Fibroblast of pulmonary artery (primary cell): ENCODE measurements at regions not wholly inside any gene's neighbourhood (a gene's known extent, or its start where the extent isn't known, plus 50 kb on each side); places are given as distances from the start of the nearest gene placed in this dataset.

Experiments used
- DNase-seq: peaks from one replicate; pipeline ENCODE4 v3.0.0-alpha.2; 2010; ENCODE audit warnings: low read depth
- H3K4me3 ChIP-seq: replicated peaks from 2 replicates; pipeline ENCODE4 v1.5.1; 2011; ENCODE audit warnings: low read depth, mild to moderate bottlenecking, control low read depth, low read length, moderate library complexity
- TF ChIP-seq, protein P1 (sequence below): IDR thresholded peaks from 2 replicates; pipeline ENCODE4 v1.5.1; 2011; ENCODE audit warnings: mild to moderate bottlenecking, control low read depth, low read length, inconsistent platforms; ENCODE audit errors: missing control alignments

DNA sequence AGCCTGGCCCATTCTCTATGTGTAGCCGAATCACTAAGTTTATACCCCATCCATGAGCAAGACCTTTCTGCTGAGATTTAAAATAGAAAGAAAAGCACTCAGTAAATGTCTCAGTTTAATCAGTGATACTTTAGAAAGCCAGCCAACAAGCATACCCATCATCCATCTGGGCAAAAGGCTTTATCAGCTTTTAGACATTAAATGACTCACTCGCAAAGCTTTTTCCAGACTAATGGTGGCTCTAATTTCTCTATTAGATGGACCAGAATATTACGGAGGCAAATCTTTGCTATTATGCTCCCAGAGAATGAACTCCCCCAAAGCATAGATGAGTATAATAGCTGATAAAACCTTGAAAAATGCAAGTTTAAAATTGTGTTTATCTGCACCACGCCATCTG, 727.8 kb downstream of the GBE1 start:
- TF ChIP-seq, protein P1, sequence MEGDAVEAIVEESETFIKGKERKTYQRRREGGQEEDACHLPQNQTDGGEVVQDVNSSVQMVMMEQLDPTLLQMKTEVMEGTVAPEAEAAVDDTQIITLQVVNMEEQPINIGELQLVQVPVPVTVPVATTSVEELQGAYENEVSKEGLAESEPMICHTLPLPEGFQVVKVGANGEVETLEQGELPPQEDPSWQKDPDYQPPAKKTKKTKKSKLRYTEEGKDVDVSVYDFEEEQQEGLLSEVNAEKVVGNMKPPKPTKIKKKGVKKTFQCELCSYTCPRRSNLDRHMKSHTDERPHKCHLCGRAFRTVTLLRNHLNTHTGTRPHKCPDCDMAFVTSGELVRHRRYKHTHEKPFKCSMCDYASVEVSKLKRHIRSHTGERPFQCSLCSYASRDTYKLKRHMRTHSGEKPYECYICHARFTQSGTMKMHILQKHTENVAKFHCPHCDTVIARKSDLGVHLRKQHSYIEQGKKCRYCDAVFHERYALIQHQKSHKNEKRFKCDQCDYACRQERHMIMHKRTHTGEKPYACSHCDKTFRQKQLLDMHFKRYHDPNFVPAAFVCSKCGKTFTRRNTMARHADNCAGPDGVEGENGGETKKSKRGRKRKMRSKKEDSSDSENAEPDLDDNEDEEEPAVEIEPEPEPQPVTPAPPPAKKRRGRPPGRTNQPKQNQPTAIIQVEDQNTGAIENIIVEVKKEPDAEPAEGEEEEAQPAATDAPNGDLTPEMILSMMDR, result no peak
- no peak for DNase-seq
- no peak overlapping the region for H3K4me3 ChIP-seq

DNA sequence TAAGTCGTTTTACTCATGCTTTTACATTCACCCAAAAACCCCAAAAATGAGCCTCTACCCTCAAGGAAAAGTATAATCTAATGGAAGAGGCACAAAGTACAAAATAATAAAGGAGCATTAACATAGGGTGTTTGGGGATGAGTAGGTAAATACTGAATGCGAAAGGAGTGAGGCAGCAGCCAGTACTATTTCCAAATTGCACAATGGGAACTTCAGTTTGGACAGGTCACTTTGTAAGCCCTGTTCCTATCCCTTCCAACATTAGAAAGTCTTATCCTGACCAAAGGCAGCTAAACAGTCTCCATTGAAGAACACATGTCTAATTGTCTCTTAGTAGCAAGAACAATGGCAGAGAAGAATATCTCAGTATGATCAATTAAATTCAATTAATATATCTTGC, 728.3 kb downstream of the GBE1 start:
- H3K4me3 ChIP-seq, result no peak overlapping the region
- no peak for DNase-seq
- TF ChIP-seq, protein P1, result no peak

DNA sequence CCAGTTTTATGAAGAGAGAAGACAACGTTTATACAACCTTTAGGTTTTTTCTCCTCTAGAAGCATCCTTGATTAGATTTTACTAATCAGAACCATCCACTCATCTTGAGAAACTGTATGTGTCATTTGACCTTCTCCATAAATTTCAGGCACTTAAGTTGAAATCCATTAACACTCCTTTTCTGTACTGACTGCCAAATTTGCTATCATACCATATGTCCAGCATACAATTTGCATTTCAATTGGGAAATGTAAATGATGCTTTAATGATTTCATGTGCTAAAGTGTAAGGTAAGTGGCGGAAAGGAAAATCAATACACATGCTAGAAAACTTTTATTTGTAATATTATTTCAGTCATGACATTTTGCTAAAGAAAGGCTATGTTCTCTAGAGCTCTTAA, 731.6 kb downstream of the GBE1 start:
- no peak overlapping the region for H3K4me3 ChIP-seq
- no peak for DNase-seq
- TF ChIP-seq, protein P1, result no peak

- DNase-seq, result no peak
Observed at GRCh38 chr3:81027344-81027743, 734.1 kb downstream of the GBE1 start.

DNA sequence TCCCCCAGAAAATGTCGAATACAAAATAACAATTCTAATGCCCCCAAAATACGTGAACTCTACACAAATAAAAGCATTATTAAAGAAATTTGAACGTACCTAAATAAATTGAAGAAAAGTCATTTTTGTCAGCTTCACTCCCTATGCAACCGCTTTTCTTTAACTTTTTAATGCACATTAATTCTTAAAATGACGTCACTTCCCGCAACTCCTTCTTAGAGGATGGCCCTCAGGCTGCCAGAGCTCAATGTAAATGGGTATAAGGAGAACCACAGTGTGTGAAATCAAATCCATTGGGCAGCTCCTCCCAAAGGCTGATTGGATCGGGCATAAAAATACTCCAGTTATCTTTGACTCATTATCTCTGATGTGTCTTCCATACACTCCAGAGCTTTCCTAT, 736.9 kb downstream of the GBE1 start:
- H3K4me3 ChIP-seq, result no peak overlapping the region
- DNase-seq, result no peak
- TF ChIP-seq, protein P1, result no peak

More at GRCh38 chr3:81027344-81027743, 734.1 kb downstream of the GBE1 start:
- TF ChIP-seq, protein P1, result no peak
- no peak overlapping the region for H3K4me3 ChIP-seq

GRCh38 chr3:81022339-81022738, 739.1 kb downstream of the GBE1 start:
- H3K4me3 ChIP-seq, result no peak overlapping the region
- TF ChIP-seq, protein P1, result no peak
- no peak for DNase-seq

DNA sequence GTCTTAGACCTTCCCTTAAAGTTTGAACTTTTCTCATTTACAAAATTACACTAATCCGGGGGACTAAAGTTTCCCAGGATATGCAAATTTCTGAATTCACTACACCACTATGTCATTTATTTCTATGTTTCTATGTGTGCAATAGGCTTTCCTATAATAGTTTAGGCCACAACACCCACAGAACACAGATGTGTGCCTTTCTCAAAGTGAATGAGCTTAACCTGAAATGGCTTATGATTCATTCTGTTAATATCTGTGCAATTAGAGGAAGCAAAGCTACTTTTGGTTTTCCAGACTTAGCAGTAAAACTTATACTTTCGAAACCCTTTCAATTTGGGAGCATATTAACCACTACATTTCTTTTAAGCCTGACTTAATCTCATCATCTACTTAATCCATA, 748.1 kb downstream of the GBE1 start:
- no peak overlapping the region for H3K4me3 ChIP-seq
- TF ChIP-seq, protein P1, result no peak
- no peak for DNase-seq
